ENCODE measurements at regions not wholly inside any gene's neighbourhood (a gene's known extent, or its start where the extent isn't known, plus 50 kb on each side); places are given as distances from the start of the nearest gene placed in this dataset.

GRCh38 chr14:86372402-86372801, 842.5 kb downstream of the FLRT2 start:
- Histone ChIP-seq H3K4me3 (ENCODE audit: low read length) (no peak overlapping the region), H3K4me1 (ENCODE audit: low read length) (no peaks in the 10 kb centered on the region), H3K79me2 (ENCODE audit: low read length) (no peaks in the 10 kb centered on the region), H2AFZ (ENCODE audit: low read length) (no peak overlapping the region), H3K9me3 (replicated peaks; ENCODE audit: insufficient read depth, low read length) (no peaks in the 10 kb centered on the region), H4K20me1 (ENCODE audit: insufficient read depth, low read length) (no peaks in the 10 kb centered on the region), H3K4me2 (ENCODE audit: low read depth, low read length) (no peak overlapping the region), H3K9ac (ENCODE audit: low read length) (no peak overlapping the region), H3K9me2 (replicated peaks; ENCODE audit: insufficient read depth, low read length) (no peaks in the 10 kb centered on the region), H3K36me3 (replicated peaks; ENCODE audit: insufficient read depth, low read length) (no peaks in the 10 kb centered on the region), H3K27ac (ENCODE audit: low read length) (no peak overlapping the region), H3F3A (ENCODE audit: insufficient read depth, low read length) (no peaks in the 10 kb centered on the region), H3K27me3 (replicated peaks; ENCODE audit: insufficient read depth, low read length) (no peaks in the 10 kb centered on the region)
- DNase-seq: no peak
- TF ChIP-seq EZH2 (optimal IDR thresholded peaks at IDR 0.05; ENCODE audit: low read depth, low read length): no peak
- TF ChIP-seq EZH2phosphoT487 (IDR thresholded peaks at IDR 0.05; ENCODE audit: low read length): no peak
- TF ChIP-seq, protein P1, sequence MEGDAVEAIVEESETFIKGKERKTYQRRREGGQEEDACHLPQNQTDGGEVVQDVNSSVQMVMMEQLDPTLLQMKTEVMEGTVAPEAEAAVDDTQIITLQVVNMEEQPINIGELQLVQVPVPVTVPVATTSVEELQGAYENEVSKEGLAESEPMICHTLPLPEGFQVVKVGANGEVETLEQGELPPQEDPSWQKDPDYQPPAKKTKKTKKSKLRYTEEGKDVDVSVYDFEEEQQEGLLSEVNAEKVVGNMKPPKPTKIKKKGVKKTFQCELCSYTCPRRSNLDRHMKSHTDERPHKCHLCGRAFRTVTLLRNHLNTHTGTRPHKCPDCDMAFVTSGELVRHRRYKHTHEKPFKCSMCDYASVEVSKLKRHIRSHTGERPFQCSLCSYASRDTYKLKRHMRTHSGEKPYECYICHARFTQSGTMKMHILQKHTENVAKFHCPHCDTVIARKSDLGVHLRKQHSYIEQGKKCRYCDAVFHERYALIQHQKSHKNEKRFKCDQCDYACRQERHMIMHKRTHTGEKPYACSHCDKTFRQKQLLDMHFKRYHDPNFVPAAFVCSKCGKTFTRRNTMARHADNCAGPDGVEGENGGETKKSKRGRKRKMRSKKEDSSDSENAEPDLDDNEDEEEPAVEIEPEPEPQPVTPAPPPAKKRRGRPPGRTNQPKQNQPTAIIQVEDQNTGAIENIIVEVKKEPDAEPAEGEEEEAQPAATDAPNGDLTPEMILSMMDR (IDR thresholded peaks at IDR 0.05; ENCODE audit: low read length): no peak

DNA sequence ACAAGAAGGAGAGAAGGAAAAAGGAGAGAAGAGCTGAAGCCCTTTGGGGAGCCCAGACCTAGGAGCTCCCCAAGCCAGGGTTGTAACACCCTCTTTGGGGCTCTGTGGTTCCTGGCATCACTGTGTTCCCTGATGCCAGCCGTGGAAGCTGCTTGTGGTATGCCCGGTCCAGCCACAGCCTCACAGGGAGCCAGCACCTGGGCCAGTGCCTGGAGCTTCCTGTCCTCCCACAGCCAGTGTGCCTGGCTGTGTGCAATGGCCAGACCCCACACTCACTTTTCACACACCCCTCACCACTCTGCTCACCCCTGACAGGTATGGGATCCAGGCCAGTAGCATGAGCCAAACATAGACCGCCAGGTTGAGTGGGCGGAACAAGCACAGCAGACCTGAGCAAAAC, 834.7 kb downstream of the FLRT2 start:
- DNase-seq: no peak
- H3K27me3 ChIP-seq (replicated peaks; ENCODE audit: insufficient read depth, low read length): no peaks in the 10 kb centered on the region
- TF ChIP-seq EZH2phosphoT487 (IDR thresholded peaks at IDR 0.05; ENCODE audit: low read length): no peak
- no peak for TF ChIP-seq EZH2 (optimal IDR thresholded peaks at IDR 0.05; ENCODE audit: low read depth, low read length)
- TF ChIP-seq, protein P1 (IDR thresholded peaks at IDR 0.05; ENCODE audit: low read length): no peak
- H4K20me1 ChIP-seq (ENCODE audit: insufficient read depth, low read length): no peaks in the 10 kb centered on the region
- no peak overlapping the region for H3K4me3 ChIP-seq (ENCODE audit: low read length)
- H3K9me2 ChIP-seq (replicated peaks; ENCODE audit: insufficient read depth, low read length): no peaks in the 10 kb centered on the region
- no peak overlapping the region for H2AFZ ChIP-seq (ENCODE audit: low read length)
- H3K36me3 ChIP-seq (replicated peaks; ENCODE audit: insufficient read depth, low read length): no peaks in the 10 kb centered on the region
- H3K9me3 ChIP-seq (replicated peaks; ENCODE audit: insufficient read depth, low read length): no peaks in the 10 kb centered on the region
- H3K27ac ChIP-seq (ENCODE audit: low read length): no peak overlapping the region
- H3K79me2 ChIP-seq (ENCODE audit: low read length): no peaks in the 10 kb centered on the region
- H3K9ac ChIP-seq (ENCODE audit: low read length): no peak overlapping the region
- no peaks in the 10 kb centered on the region for H3K4me1 ChIP-seq (ENCODE audit: low read length)
- no peak overlapping the region for H3K4me2 ChIP-seq (ENCODE audit: low read depth, low read length)
- no peaks in the 10 kb centered on the region for H3F3A ChIP-seq (ENCODE audit: insufficient read depth, low read length)

DNA sequence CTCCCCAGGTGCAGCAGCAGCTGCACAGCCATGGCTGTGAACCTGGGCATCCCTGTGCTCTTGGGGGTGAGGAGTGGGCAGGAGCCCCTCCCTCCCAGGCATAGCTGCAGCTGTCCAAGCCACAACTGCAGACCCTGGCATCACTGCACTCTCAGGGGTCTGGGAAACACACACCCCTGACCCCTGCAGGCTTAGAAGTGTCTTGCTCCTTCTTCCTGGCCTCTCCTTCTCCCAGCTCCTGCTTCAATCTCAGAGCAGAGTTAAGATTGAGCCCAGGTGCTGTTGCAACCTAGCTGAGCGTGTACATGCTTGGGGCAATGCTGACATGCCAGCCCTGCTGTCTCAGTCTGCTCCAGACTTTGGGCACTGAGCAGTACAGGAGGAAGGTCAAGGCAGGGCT, 833.6 kb downstream of the FLRT2 start:
- Histone ChIP-seq H4K20me1 (ENCODE audit: insufficient read depth, low read length) (no peaks in the 10 kb centered on the region), H3K79me2 (ENCODE audit: low read length) (no peaks in the 10 kb centered on the region), H3K27me3 (replicated peaks; ENCODE audit: insufficient read depth, low read length) (no peaks in the 10 kb centered on the region), H3K27ac (ENCODE audit: low read length) (no peak overlapping the region), H3K9ac (ENCODE audit: low read length) (no peak overlapping the region), H2AFZ (ENCODE audit: low read length) (no peak overlapping the region), H3K4me3 (ENCODE audit: low read length) (no peak overlapping the region), H3K36me3 (replicated peaks; ENCODE audit: insufficient read depth, low read length) (no peaks in the 10 kb centered on the region), H3K4me2 (ENCODE audit: low read depth, low read length) (no peak overlapping the region), H3K4me1 (ENCODE audit: low read length) (no peaks in the 10 kb centered on the region), H3K9me2 (replicated peaks; ENCODE audit: insufficient read depth, low read length) (no peaks in the 10 kb centered on the region), H3F3A (ENCODE audit: insufficient read depth, low read length) (no peaks in the 10 kb centered on the region), H3K9me3 (replicated peaks; ENCODE audit: insufficient read depth, low read length) (no peaks in the 10 kb centered on the region)
- no peak for DNase-seq
- no peak for TF ChIP-seq EZH2 (optimal IDR thresholded peaks at IDR 0.05; ENCODE audit: low read depth, low read length)
- TF ChIP-seq EZH2phosphoT487 (IDR thresholded peaks at IDR 0.05; ENCODE audit: low read length): no peak
- TF ChIP-seq, protein P1 (IDR thresholded peaks at IDR 0.05; ENCODE audit: low read length): no peak
